A673 (cell line): ENCODE measurements at regions not wholly inside any gene's neighbourhood (a gene's known extent, or its start where the extent isn't known, plus 50 kb on each side); places are given as distances from the start of the nearest gene placed in this dataset.

Source experiments
- CTCF ChIP-seq: fragments of 300-800, 200-600 bp; sonication (generic); conservative IDR thresholded peaks from 2 replicates; pipeline ENCODE4 v1.5.1; 2017; ENCODE audit warnings: low read depth, mild to moderate bottlenecking, antibody characterized with exemption, low read length, moderate library complexity, mixed read lengths
- EZH2 ChIP-seq: fragments of 200-600 bp; sonication (generic); IDR thresholded peaks from 2 replicates; pipeline ENCODE4 v1.6.1; 2017; ENCODE audit warnings: borderline replicate concordance, low read depth, mild to moderate bottlenecking, mixed read lengths, antibody characterized with exemption, low read length; ENCODE audit not compliant: poor library complexity, severe bottlenecking

GRCh38 chr7:1323178-1324027 lies 90.7 kb downstream of the UNCX start:
- TF ChIP-seq CTCF (no peak), EZH2 (no peak)
